GM23338 (cell line): ENCODE measurements at regions not wholly inside any gene's neighbourhood (a gene's known extent, or its start where the extent isn't known, plus 50 kb on each side); places are given as distances from the start of the nearest gene placed in this dataset.

ENCODE experiments used
- ATAC-seq: fragments of 200-7000 bp; cut with Tn5 transposase; 3 replicates; pipeline ENCODE4 v1.9.1; 2020
- DNase-seq: peaks from one replicate; pipeline ENCODE4 v3.0.0-alpha.2; 2015; ENCODE audit warnings: low spot score
- H2AFZ ChIP-seq: fragments of 200-600 bp; sonication (generic); 2 replicates; pipeline ENCODE4 v1.8.0; 2016; ENCODE audit warnings: antibody characterized with exemption, mild to moderate bottlenecking, moderate library complexity
- H3F3A ChIP-seq: fragments of 200-600 bp; sonication (generic); replicated peaks from 2 replicates; pipeline ENCODE4 v1.8.0; 2017; ENCODE audit warnings: antibody characterized with exemption, mixed run types, low read depth
- H3K27ac ChIP-seq: fragments of 200-600 bp; sonication (generic); 2 replicates; pipeline ENCODE4 v1.6.1; 2016; ENCODE audit warnings: low read depth
- H3K27me3 ChIP-seq: fragments of 200-600 bp; sonication (generic); 2 replicates; pipeline ENCODE4 v1.8.0; 2016; ENCODE audit warnings: mild to moderate bottlenecking, mixed run types, moderate library complexity; ENCODE audit not compliant: insufficient read depth
- H3K36me3 ChIP-seq: fragments of 200-600 bp; sonication (generic); 2 replicates; pipeline ENCODE4 v1.8.0; 2016; ENCODE audit warnings: mild to moderate bottlenecking; ENCODE audit not compliant: insufficient read depth
- H3K4me1 ChIP-seq: fragments of 200-600 bp; sonication (generic); 2 replicates; pipeline ENCODE4 v1.8.0; 2016; ENCODE audit warnings: mild to moderate bottlenecking, moderate library complexity; ENCODE audit not compliant: insufficient read depth
- H3K4me2 ChIP-seq: fragments of 200-600 bp; sonication (generic); 2 replicates; pipeline ENCODE4 v1.7.1; 2017; ENCODE audit warnings: mixed run types
- H3K4me3 ChIP-seq: fragments of 200-600 bp; sonication (generic); 2 replicates; pipeline ENCODE4 v1.6.1; 2016; ENCODE audit warnings: mixed run types
- H3K79me2 ChIP-seq: fragments of 200-600 bp; sonication (generic); replicated peaks from 2 replicates; pipeline ENCODE4 v1.8.0; 2017; ENCODE audit warnings: mild to moderate bottlenecking; ENCODE audit not compliant: insufficient read depth
- H3K9me2 ChIP-seq: fragments of 200-600 bp; sonication (generic); 2 replicates; pipeline ENCODE4 v1.8.0; 2017; ENCODE audit not compliant: insufficient read depth
- H4K20me1 ChIP-seq: fragments of 200-600 bp; sonication (generic); replicated peaks from 2 replicates; pipeline ENCODE4 v1.8.0; 2017; ENCODE audit warnings: mild to moderate bottlenecking; ENCODE audit not compliant: insufficient read depth
- H3K27ac Mint-ChIP-seq: 2 replicates; pipeline ENCODE4 v1.8.0; 2020; ENCODE audit warnings: inconsistent platforms, mild to moderate bottlenecking, moderate library complexity, mixed read lengths
- H3K27me3 Mint-ChIP-seq: 3 replicates; pipeline ENCODE4 v1.8.0; 2022; ENCODE audit warnings: low read depth, mild to moderate bottlenecking, moderate library complexity, mixed read lengths, inconsistent platforms; ENCODE audit not compliant: insufficient read depth, poor library complexity
- H3K36me3 Mint-ChIP-seq: 3 replicates; pipeline ENCODE4 v1.8.0; 2021; ENCODE audit warnings: low read depth, mild to moderate bottlenecking, inconsistent platforms, moderate library complexity, mixed read lengths
- H3K4me1 Mint-ChIP-seq: 3 replicates; pipeline ENCODE4 v1.8.0; 2020; ENCODE audit warnings: mild to moderate bottlenecking, inconsistent platforms, mixed read lengths
- H3K4me3 Mint-ChIP-seq: 3 replicates; pipeline ENCODE4 v1.8.0; 2021; ENCODE audit warnings: moderate library complexity, mild to moderate bottlenecking, inconsistent platforms, mixed read lengths
- H3K9me3 Mint-ChIP-seq: 3 replicates; pipeline ENCODE4 v1.8.0; 2020; ENCODE audit warnings: moderate library complexity, mild to moderate bottlenecking, inconsistent platforms, mixed read lengths
- CREB1 ChIP-seq: fragments of 250-450 bp; sonication (Bioruptor Pico); IDR thresholded peaks from 2 replicates; pipeline ENCODE4 v1.5.0; 2020; ENCODE audit warnings: low read depth, mild to moderate bottlenecking, moderate library complexity
- EZH2 ChIP-seq: fragments of 200-600 bp; sonication (generic); IDR thresholded peaks from one replicate; pipeline ENCODE4 v1.8.0; 2017; ENCODE audit warnings: antibody characterized with exemption, mild to moderate bottlenecking, low read depth; ENCODE audit not compliant: unreplicated experiment
- EZH2phosphoT487 ChIP-seq: fragments of 200-600 bp; sonication (generic); IDR thresholded peaks from one replicate; pipeline ENCODE4 v1.8.1; 2018; ENCODE audit warnings: antibody characterized with exemption; ENCODE audit not compliant: unreplicated experiment
- JUNB ChIP-seq: IDR thresholded peaks from one replicate; pipeline ENCODE4 v1.6.1; 2016; ENCODE audit warnings: antibody characterized with exemption; ENCODE audit not compliant: unreplicated experiment
- NANOG ChIP-seq: IDR thresholded peaks from 2 replicates; pipeline ENCODE4 v1.6.1; 2016; ENCODE audit warnings: antibody characterized with exemption, borderline replicate concordance
- POLR2AphosphoS5 ChIP-seq: IDR thresholded peaks from 2 replicates; pipeline ENCODE4 v1.6.1; 2016; ENCODE audit warnings: antibody characterized with exemption, low read depth
- STAT1 ChIP-seq: IDR thresholded peaks from one replicate; pipeline ENCODE4 v1.6.1; 2016; ENCODE audit warnings: antibody characterized with exemption; ENCODE audit not compliant: unreplicated experiment
- ZNF114 ChIP-seq: fragments of 250-450 bp; sonication (Bioruptor Pico); IDR thresholded peaks from 2 replicates; pipeline ENCODE4 v1.5.0; 2020; ENCODE audit warnings: mild to moderate bottlenecking, moderate library complexity
- ZNF331 ChIP-seq: fragments of 250-450 bp; sonication (Bioruptor Pico); IDR thresholded peaks from 2 replicates; pipeline ENCODE4 v1.5.0; 2020; ENCODE audit warnings: low read depth, mild to moderate bottlenecking, moderate library complexity
- TF ChIP-seq, protein P1 (sequence below): fragments of 250-450 bp; sonication (Bioruptor Pico); IDR thresholded peaks from 2 replicates; pipeline ENCODE4 v1.5.0; 2020; ENCODE audit warnings: mild to moderate bottlenecking, moderate library complexity
- TF ChIP-seq, protein P2 (sequence below): IDR thresholded peaks from one replicate; pipeline ENCODE4 v1.6.1; 2018; ENCODE audit warnings: antibody characterized with exemption; ENCODE audit not compliant: unreplicated experiment
- TF ChIP-seq, protein P3 (sequence below): IDR thresholded peaks from 2 replicates; pipeline ENCODE4 v1.6.1; 2016; ENCODE audit warnings: antibody characterized with exemption

DNA sequence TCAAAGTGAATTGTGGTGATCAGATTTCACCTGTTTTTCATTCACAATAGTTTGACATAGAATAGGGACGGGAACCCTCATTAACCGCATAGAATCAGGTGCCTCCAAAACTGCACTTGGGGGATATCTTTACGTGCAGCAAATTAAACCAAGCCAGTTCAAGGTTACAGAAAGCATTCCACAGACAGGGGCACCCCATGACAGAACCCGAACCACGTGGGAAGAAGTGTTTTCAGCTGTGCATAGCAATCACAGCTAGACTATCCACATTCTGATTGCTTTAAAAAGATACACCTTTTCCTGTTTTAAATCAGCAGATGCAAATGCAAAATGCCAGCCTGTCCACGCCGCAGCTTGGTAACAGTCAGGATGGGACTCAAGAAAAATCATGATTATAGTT is 205.8 kb downstream of the ANAPC1 start:
- H3K27ac Mint-ChIP-seq: no peak overlapping the region
- H3K4me3 ChIP-seq: no peak overlapping the region
- no peaks in the 10 kb centered on the region for H3K79me2 ChIP-seq
- H3K36me3 ChIP-seq: no peaks in the 10 kb centered on the region
- ATAC-seq: no peak
- no peaks in the 10 kb centered on the region for H3K27me3 ChIP-seq
- peak overlapping the region; percentile 39 for H2AFZ ChIP-seq
- peaks cover 15% of the 10 kb centered on the region for H3K36me3 Mint-ChIP-seq
- H3K4me3 Mint-ChIP-seq: no peak overlapping the region
- H3K9me2 ChIP-seq: 0 out of 2 replicates have a peak, but pooled peaks cover 1% of the 10 kb centered on the region
- peaks cover 13% of the 10 kb centered on the region; the same call in 1 of the 2 replicates for H3K4me1 ChIP-seq
- TF ChIP-seq JUNB (no peak), EZH2 (no peak), CREB1 (CRISPR knock-in tag) (no peak), EZH2phosphoT487 (no peak), STAT1 (no peak), POLR2AphosphoS5 (no peak), NANOG (no peak), ZNF114 (CRISPR knock-in tag) (no peak), ZNF331 (CRISPR knock-in tag) (no peak)
- TF ChIP-seq, protein P1, sequence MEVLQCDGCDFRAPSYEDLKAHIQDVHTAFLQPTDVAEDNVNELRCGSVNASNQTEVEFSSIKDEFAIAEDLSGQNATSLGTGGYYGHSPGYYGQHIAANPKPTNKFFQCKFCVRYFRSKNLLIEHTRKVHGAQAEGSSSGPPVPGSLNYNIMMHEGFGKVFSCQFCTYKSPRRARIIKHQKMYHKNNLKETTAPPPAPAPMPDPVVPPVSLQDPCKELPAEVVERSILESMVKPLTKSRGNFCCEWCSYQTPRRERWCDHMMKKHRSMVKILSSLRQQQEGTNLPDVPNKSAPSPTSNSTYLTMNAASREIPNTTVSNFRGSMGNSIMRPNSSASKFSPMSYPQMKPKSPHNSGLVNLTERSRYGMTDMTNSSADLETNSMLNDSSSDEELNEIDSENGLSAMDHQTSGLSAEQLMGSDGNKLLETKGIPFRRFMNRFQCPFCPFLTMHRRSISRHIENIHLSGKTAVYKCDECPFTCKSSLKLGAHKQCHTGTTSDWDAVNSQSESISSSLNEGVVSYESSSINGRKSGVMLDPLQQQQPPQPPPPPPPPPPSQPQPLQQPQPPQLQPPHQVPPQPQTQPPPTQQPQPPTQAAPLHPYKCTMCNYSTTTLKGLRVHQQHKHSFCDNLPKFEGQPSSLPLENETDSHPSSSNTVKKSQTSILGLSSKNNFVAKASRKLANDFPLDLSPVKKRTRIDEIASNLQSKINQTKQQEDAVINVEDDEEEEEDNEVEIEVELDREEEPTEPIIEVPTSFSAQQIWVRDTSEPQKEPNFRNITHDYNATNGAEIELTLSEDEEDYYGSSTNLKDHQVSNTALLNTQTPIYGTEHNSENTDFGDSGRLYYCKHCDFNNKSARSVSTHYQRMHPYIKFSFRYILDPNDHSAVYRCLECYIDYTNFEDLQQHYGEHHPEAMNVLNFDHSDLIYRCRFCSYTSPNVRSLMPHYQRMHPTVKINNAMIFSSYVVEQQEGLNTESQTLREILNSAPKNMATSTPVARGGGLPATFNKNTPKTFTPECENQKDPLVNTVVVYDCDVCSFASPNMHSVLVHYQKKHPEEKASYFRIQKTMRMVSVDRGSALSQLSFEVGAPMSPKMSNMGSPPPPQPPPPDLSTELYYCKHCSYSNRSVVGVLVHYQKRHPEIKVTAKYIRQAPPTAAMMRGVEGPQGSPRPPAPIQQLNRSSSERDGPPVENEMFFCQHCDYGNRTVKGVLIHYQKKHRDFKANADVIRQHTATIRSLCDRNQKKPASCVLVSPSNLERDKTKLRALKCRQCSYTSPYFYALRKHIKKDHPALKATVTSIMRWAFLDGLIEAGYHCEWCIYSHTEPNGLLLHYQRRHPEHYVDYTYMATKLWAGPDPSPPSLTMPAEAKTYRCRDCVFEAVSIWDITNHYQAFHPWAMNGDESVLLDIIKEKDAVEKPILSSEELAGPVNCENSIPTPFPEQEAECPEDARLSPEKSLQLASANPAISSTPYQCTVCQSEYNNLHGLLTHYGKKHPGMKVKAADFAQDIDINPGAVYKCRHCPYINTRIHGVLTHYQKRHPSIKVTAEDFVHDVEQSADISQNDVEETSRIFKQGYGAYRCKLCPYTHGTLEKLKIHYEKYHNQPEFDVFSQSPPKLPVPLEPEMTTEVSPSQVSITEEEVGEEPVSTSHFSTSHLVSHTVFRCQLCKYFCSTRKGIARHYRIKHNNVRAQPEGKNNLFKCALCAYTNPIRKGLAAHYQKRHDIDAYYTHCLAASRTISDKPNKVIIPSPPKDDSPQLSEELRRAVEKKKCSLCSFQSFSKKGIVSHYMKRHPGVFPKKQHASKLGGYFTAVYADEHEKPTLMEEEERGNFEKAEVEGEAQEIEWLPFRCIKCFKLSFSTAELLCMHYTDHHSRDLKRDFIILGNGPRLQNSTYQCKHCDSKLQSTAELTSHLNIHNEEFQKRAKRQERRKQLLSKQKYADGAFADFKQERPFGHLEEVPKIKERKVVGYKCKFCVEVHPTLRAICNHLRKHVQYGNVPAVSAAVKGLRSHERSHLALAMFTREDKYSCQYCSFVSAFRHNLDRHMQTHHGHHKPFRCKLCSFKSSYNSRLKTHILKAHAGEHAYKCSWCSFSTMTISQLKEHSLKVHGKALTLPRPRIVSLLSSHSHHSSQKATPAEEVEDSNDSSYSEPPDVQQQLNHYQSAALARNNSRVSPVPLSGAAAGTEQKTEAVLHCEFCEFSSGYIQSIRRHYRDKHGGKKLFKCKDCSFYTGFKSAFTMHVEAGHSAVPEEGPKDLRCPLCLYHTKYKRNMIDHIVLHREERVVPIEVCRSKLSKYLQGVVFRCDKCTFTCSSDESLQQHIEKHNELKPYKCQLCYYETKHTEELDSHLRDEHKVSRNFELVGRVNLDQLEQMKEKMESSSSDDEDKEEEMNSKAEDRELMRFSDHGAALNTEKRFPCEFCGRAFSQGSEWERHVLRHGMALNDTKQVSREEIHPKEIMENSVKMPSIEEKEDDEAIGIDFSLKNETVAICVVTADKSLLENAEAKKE (CRISPR knock-in tag): no peak
- TF ChIP-seq, protein P2, sequence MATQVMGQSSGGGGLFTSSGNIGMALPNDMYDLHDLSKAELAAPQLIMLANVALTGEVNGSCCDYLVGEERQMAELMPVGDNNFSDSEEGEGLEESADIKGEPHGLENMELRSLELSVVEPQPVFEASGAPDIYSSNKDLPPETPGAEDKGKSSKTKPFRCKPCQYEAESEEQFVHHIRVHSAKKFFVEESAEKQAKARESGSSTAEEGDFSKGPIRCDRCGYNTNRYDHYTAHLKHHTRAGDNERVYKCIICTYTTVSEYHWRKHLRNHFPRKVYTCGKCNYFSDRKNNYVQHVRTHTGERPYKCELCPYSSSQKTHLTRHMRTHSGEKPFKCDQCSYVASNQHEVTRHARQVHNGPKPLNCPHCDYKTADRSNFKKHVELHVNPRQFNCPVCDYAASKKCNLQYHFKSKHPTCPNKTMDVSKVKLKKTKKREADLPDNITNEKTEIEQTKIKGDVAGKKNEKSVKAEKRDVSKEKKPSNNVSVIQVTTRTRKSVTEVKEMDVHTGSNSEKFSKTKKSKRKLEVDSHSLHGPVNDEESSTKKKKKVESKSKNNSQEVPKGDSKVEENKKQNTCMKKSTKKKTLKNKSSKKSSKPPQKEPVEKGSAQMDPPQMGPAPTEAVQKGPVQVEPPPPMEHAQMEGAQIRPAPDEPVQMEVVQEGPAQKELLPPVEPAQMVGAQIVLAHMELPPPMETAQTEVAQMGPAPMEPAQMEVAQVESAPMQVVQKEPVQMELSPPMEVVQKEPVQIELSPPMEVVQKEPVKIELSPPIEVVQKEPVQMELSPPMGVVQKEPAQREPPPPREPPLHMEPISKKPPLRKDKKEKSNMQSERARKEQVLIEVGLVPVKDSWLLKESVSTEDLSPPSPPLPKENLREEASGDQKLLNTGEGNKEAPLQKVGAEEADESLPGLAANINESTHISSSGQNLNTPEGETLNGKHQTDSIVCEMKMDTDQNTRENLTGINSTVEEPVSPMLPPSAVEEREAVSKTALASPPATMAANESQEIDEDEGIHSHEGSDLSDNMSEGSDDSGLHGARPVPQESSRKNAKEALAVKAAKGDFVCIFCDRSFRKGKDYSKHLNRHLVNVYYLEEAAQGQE: no peak
- TF ChIP-seq, protein P3, sequence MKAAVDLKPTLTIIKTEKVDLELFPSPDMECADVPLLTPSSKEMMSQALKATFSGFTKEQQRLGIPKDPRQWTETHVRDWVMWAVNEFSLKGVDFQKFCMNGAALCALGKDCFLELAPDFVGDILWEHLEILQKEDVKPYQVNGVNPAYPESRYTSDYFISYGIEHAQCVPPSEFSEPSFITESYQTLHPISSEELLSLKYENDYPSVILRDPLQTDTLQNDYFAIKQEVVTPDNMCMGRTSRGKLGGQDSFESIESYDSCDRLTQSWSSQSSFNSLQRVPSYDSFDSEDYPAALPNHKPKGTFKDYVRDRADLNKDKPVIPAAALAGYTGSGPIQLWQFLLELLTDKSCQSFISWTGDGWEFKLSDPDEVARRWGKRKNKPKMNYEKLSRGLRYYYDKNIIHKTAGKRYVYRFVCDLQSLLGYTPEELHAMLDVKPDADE: no peak
- H3K27me3 Mint-ChIP-seq: peaks cover 3% of the 10 kb centered on the region
- peaks cover 15% of the 10 kb centered on the region; the same call in 2 of the 3 replicates for H3K4me1 Mint-ChIP-seq
- H3K4me2 ChIP-seq: no peak overlapping the region
- H3K27ac ChIP-seq: no peak overlapping the region
- H3F3A ChIP-seq: no peaks in the 10 kb centered on the region
- peaks cover 13% of the 10 kb centered on the region for H3K9me3 Mint-ChIP-seq
- no peaks in the 10 kb centered on the region for H4K20me1 ChIP-seq
- no peak for DNase-seq
